A549 (cell line): ENCODE measurements at regions not wholly inside any gene's neighbourhood (a gene's known extent, or its start where the extent isn't known, plus 50 kb on each side); places are given as distances from the start of the nearest gene placed in this dataset.

ENCODE experiments used
- ATAC-seq, 2 experiments: fragments of 200-7000 bp in 1 of 2; fragments of >200 bp in 1 of 2; cut with Nextera tagmentation in 1 of 2; cut with Tn5 transposase in 1 of 2; 3 replicates each; pipeline versions ENCODE4 v1.8.0 to v1.9.1; 2018 to 2020; ENCODE audit warnings: mild to moderate bottlenecking in 1 of 2, moderate library complexity in 1 of 2
- CTCF ChIA-PET: fragments of 300-600 bp; sonication (Branson Sonifier 250); formaldehyde crosslinking; extraction: SDS; loops from one replicate; lab custom pipeline; 2021; ENCODE audit warnings: antibody characterized with exemption, inconsistent platforms; lab: Yijun Ruan, JAX
- POLR2A ChIA-PET: fragments of 350-600 bp; formaldehyde crosslinking; extraction: SDS; loops from one replicate; lab custom pipeline; 2021; ENCODE audit warnings: antibody characterized with exemption, inconsistent platforms; lab: Yijun Ruan, JAX
- DNase-seq, 2 experiments: peaks; one replicate each; pipeline versions ENCODE4 v3.0.0 to v3.0.0-alpha.2; 2011 to 2016; ENCODE audit warnings: low read depth in 1 of 2, low spot score in 1 of 2
- FAIRE-seq: peaks from 2 replicates; lab custom pipeline; 2011; peaks lifted over from hg19 to GRCh38; lab: Jason Lieb, UNC
- H3K27ac ChIP-seq, 2 experiments: fragments of >200 bp; sonication (Bioruptor Twin); formaldehyde crosslinking; 3 replicates each; pipeline ENCODE4 v1.5.1; 2016 to 2017
- H3K4me1 ChIP-seq: fragments of >200 bp; sonication (Bioruptor Twin); formaldehyde crosslinking; 3 replicates; pipeline ENCODE4 v1.6.1; 2016
- H3K4me2 ChIP-seq: fragments of >200 bp; sonication (Bioruptor Twin); formaldehyde crosslinking; 3 replicates; pipeline ENCODE4 v1.6.1; 2016
- H3K4me3 ChIP-seq: fragments of >200 bp; sonication (Bioruptor Twin); formaldehyde crosslinking; 3 replicates; pipeline ENCODE4 v1.5.1; 2016
- H3K9me3 ChIP-seq: fragments of >200 bp; sonication (Bioruptor Twin); formaldehyde crosslinking; 3 replicates; pipeline ENCODE4 v1.6.1; 2016
- BCL3 ChIP-seq: fragments of >200 bp; sonication (Bioruptor Twin); formaldehyde crosslinking; IDR thresholded peaks from 3 replicates; pipeline ENCODE4 v1.6.1; 2016
- CBX2 ChIP-seq: fragments of 200-600 bp; sonication (generic); IDR thresholded peaks from 2 replicates; pipeline ENCODE4 v1.6.1; 2016; ENCODE audit warnings: low read depth, mild to moderate bottlenecking, borderline replicate concordance
- CBX8 ChIP-seq: fragments of 200-600 bp; sonication (generic); IDR thresholded peaks from 2 replicates; pipeline ENCODE4 v1.6.1; 2016
- CHD2 ChIP-seq: fragments of 150-350 bp; IDR thresholded peaks from 2 replicates; pipeline ENCODE4 v1.6.1; 2014; ENCODE audit warnings: low read length; ENCODE audit not compliant: partially characterized antibody
- CHD4 ChIP-seq: fragments of 200-600 bp; sonication (generic); IDR thresholded peaks from 2 replicates; pipeline ENCODE4 v1.6.1; 2016; ENCODE audit warnings: antibody characterized with exemption, mild to moderate bottlenecking, borderline replicate concordance
- EP300 ChIP-seq, 2 experiments: fragments of >200 bp; sonication (Bioruptor Twin); formaldehyde crosslinking; IDR thresholded peaks; 2 replicates in 1 of 2; 3 replicates in 1 of 2; pipeline ENCODE4 v1.6.1; 2016 to 2017
- HEYL ChIP-seq: fragments of 250-450 bp; sonication (Bioruptor Pico); IDR thresholded peaks from 2 replicates; pipeline ENCODE4 v1.8.0; 2021; ENCODE audit warnings: mild to moderate bottlenecking, moderate library complexity
- HOXB13 ChIP-seq: fragments of 250-450 bp; sonication (Bioruptor Pico); IDR thresholded peaks from 2 replicates; pipeline ENCODE4 v1.5.0; 2020; ENCODE audit warnings: low read depth, mild to moderate bottlenecking, moderate library complexity
- HOXB5 ChIP-seq: fragments of 250-450 bp; sonication (Bioruptor Pico); IDR thresholded peaks from 2 replicates; pipeline ENCODE4 v1.5.0; 2020; ENCODE audit warnings: mild to moderate bottlenecking, moderate library complexity
- JUN ChIP-seq, 2 experiments: fragments of >200 bp; sonication (Bioruptor Twin); formaldehyde crosslinking; IDR thresholded peaks; 2 replicates in 1 of 2; 3 replicates in 1 of 2; pipeline ENCODE4 v1.6.1; 2016 to 2017
- MAX ChIP-seq: IDR thresholded peaks from 2 replicates; pipeline ENCODE4 v1.6.1; 2012
- NFE2L2 ChIP-seq: fragments of 150-350 bp; conservative IDR thresholded peaks from 2 replicates; pipeline ENCODE4 v1.6.1; 2014; ENCODE audit warnings: low read length
- NPAS2 ChIP-seq: fragments of 250-450 bp; sonication (Bioruptor Pico); IDR thresholded peaks from 2 replicates; pipeline ENCODE4 v1.8.0; 2022; ENCODE audit warnings: mild to moderate bottlenecking, moderate library complexity, borderline replicate concordance
- POLR2AphosphoS2 ChIP-seq: conservative IDR thresholded peaks from 2 replicates; pipeline ENCODE4 v1.6.1; 2012; ENCODE audit warnings: low read length, improper control_type of control experiment, inconsistent platforms
- RARB ChIP-seq: fragments of 250-450 bp; sonication (Bioruptor Pico); IDR thresholded peaks from 2 replicates; pipeline ENCODE4 v1.8.0; 2021; ENCODE audit warnings: mild to moderate bottlenecking, moderate library complexity
- RNF2 ChIP-seq: fragments of 200-600 bp; sonication (generic); IDR thresholded peaks from 2 replicates; pipeline ENCODE4 v1.6.1; 2016; ENCODE audit warnings: low read depth, mild to moderate bottlenecking, antibody characterized with exemption, moderate library complexity, borderline replicate concordance
- SMC3 ChIP-seq: fragments of >200 bp; sonication (Bioruptor Twin); formaldehyde crosslinking; IDR thresholded peaks from 3 replicates; pipeline ENCODE4 v1.6.1; 2018; ENCODE audit warnings: inconsistent platforms
- SREBF2 ChIP-seq: fragments of 450-650 bp; IDR thresholded peaks from 2 replicates; pipeline ENCODE4 v1.6.1; 2014; ENCODE audit warnings: mild to moderate bottlenecking, moderate library complexity
- TFCP2L1 ChIP-seq: fragments of 250-450 bp; sonication (Bioruptor Pico); IDR thresholded peaks from 2 replicates; pipeline ENCODE4 v1.5.0; 2021; ENCODE audit warnings: mild to moderate bottlenecking
- ZC3H11A ChIP-seq: fragments of 450-650 bp; IDR thresholded peaks from 2 replicates; pipeline ENCODE4 v1.6.1; 2014; ENCODE audit warnings: antibody characterized with exemption, mild to moderate bottlenecking
- ZFP36 ChIP-seq: fragments of 450-650 bp; IDR thresholded peaks from 2 replicates; pipeline ENCODE4 v1.6.1; 2014; ENCODE audit warnings: borderline replicate concordance; ENCODE audit not compliant: partially characterized antibody
- ZNF302 ChIP-seq: fragments of 250-450 bp; sonication (Bioruptor Pico); IDR thresholded peaks from 2 replicates; pipeline ENCODE4 v1.9.0; 2021; ENCODE audit warnings: inconsistent platforms, mild to moderate bottlenecking, moderate library complexity
- WGBS: methylation state at CpG from one replicate; pipeline ENCODE4 v1.1.6; 2017; ENCODE audit errors: missing lambda C conversion rate; 5-methylcytosine and 5-hydroxymethylcytosine counted together
- TF ChIP-seq, protein P1 (sequence below): IDR thresholded peaks from 2 replicates; pipeline ENCODE4 v1.6.1; 2012
- TF ChIP-seq, protein P2 (sequence below): IDR thresholded peaks from 2 replicates; pipeline ENCODE4 v1.6.1; 2012; ENCODE audit warnings: low read depth, borderline replicate concordance

DNA sequence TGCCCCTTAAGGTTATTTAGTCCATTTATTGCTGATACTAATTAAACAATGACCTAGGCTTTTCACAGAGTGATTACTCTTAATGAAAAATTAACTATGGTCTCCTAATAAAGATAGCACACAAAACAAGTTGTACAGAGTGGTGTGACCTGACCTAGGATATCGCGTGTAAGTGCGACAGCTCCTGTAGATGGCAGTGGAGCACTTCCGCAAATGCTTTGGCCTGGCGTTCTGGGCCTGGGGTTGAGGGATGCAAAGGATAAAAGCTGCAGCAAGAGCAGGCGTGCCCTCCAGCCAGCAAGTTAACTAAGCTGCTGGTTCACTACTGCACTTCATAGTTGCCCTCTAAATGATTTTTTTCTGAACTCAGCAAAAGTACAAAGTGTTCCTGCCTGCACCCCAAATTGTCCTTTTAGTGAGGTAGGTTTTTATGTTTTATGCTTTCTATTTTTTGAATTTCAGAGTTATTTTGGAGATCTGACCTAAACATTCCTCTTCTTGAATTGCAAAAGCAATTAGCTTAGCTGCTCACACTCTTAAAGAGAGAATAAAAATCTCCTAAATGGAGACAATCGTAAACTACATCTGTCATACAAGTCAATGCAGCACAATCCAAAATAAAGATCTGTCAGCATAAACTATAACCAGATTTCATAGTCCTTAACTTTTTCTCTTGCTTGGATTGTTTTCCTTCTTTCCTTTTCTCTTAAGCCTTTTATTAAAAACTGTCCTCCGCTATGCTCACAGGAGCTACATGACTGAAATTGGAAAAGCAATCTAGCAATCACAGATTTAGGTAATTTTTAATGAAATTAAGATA, 379.6 kb downstream of the LRIG3 start (continued):
- TF ChIP-seq, protein P1, sequence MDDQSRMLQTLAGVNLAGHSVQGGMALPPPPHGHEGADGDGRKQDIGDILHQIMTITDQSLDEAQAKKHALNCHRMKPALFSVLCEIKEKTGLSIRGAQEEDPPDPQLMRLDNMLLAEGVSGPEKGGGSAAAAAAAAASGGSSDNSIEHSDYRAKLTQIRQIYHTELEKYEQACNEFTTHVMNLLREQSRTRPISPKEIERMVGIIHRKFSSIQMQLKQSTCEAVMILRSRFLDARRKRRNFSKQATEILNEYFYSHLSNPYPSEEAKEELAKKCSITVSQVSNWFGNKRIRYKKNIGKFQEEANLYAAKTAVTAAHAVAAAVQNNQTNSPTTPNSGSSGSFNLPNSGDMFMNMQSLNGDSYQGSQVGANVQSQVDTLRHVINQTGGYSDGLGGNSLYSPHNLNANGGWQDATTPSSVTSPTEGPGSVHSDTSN = no peak
- TF ChIP-seq, protein P2, sequence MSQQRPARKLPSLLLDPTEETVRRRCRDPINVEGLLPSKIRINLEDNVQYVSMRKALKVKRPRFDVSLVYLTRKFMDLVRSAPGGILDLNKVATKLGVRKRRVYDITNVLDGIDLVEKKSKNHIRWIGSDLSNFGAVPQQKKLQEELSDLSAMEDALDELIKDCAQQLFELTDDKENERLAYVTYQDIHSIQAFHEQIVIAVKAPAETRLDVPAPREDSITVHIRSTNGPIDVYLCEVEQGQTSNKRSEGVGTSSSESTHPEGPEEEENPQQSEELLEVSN = no peak
- TF ChIP-seq BCL3 (no peak), ZC3H11A (no peak), MAX (peak; percentile 47; the same call in 1 of the 2 replicates)

- peak in 1 of 2 experiments; percentile 33; a peak in 1 of 6 replicates for ATAC-seq
- Histone ChIP-seq H3K9me3 (no peaks in the 10 kb centered on the region), H3K4me3 (no peak overlapping the region), H3K27ac (0 out of 6 replicates have a peak overlapping the region, but pooled peaks of 1 of the 2 experiments have one; percentile 20), H3K4me1 (peaks cover 25% of the 10 kb centered on the region), H3K4me2 (no peak overlapping the region)
- TF ChIP-seq, protein P1 = no peak
- TF ChIP-seq SREBF2 = no peak
- no peak for TF ChIP-seq TFCP2L1
- no peak for TF ChIP-seq ZFP36
- no peak for TF ChIP-seq POLR2AphosphoS2
- no peak for TF ChIP-seq HOXB5 (CRISPR knock-in tag)
- TF ChIP-seq HOXB13 (CRISPR knock-in tag) = no peak
- no peak for TF ChIP-seq CHD2
- no peak for DNase-seq
- no peak for FAIRE-seq
- ChIA-PET POLR2A (interaction anchor here (1.2 kb wide), 1 partner anchor 116 kb away, joined by 3 read pairs; no protein-coding TSS in a partner anchor), CTCF (interaction anchor here (0.7 to 3.5 kb wide), 28 partner anchors 8 to 622 kb away, joined by 3 to 30 read pairs (median 4); no protein-coding TSS in a partner anchor)
- 67% methylated on average over 3 of the region's 3 CpGs for WGBS
Measured at GRCh38 chr12:58541300-58541690, 379.0 kb downstream of the LRIG3 start.

DNA sequence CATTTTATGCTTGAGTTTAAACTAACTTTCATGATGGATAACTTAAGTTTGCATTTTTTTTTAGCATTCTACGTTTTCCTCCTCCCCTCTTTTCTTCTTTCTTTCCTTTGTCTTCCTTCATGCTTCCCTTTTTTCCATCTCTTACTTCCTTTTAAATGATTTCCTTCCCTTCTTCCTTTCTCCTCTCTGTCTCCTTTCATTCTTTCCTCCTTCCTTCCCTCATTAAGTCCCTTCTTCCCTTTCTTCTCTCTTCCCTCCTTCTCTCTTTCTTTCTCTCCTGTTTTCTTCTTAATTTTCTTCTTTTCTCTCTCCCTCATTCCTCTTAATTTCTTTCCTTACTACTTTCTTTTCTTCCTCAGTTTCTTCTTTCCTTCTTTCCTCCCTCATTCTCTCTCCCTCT, 376.0 kb downstream of the LRIG3 start:
- DNase-seq = no peak
- TF ChIP-seq HEYL (CRISPR knock-in tag) (no peak), RARB (CRISPR knock-in tag) (no peak), ZNF302 (CRISPR knock-in tag) (no peak), SREBF2 (no peak), BCL3 (no peak), CBX2 (no peak), SMC3 (no peak), CBX8 (no peak), CHD2 (no peak), TFCP2L1 (no peak), ZC3H11A (no peak), NFE2L2 (no peak), RNF2 (no peak), NPAS2 (CRISPR knock-in tag) (no peak), ZFP36 (no peak), EP300 (IDR thresholded peaks at IDR 0.05) (no peak), JUN (IDR thresholded peaks at IDR 0.05) (no peak), HOXB13 (CRISPR knock-in tag) (no peak), CHD4 (no peak)
- TF ChIP-seq, protein P1 = no peak
- CTCF ChIA-PET = no interaction called here
- H3K4me2 ChIP-seq = no peak overlapping the region
- 35% methylated on average over 1 of the region's 1 CpG for WGBS
- H3K4me1 ChIP-seq = peaks cover 18% of the 10 kb centered on the region
- no peak overlapping the region for H3K4me3 ChIP-seq
- H3K27ac ChIP-seq = no peak overlapping the region
- FAIRE-seq = no peak
- no peaks in the 10 kb centered on the region for H3K9me3 ChIP-seq
- POLR2A ChIA-PET = no interaction called here
- no peak for ATAC-seq
